Fibroblast of skin of right biceps (primary cell): ENCODE measurements at regions not wholly inside any gene's neighbourhood (a gene's known extent, or its start where the extent isn't known, plus 50 kb on each side); places are given as distances from the start of the nearest gene placed in this dataset.

Experiments used
- DNase-seq: peaks from one replicate; pipeline ENCODE4 v3.0.0-alpha.2; 2013

GRCh38 chr6:115717062-115717461 is 343.6 kb downstream of the FRK start:
- no peak for DNase-seq

GRCh38 chr6:115712291-115712961 is 348.3 kb downstream of the FRK start:
- no peak for DNase-seq

GRCh38 chr6:115708850-115709249 is 351.8 kb downstream of the FRK start:
- no peak for DNase-seq

GRCh38 chr6:115706981-115707380 is 353.7 kb downstream of the FRK start:
- DNase-seq, result no peak

- no peak for DNase-seq
These were observed 354.4 kb downstream of the FRK start for GRCh38 chr6:115706324-115706723.

GRCh38 chr6:115704028-115704427 is 356.7 kb downstream of the FRK start:
- no peak for DNase-seq

GRCh38 chr6:115691433-115691832 is 369.3 kb downstream of the FRK start:
- DNase-seq, result no peak

- no peak for DNase-seq
These were observed 369.8 kb downstream of the FRK start for GRCh38 chr6:115690854-115691253.

- DNase-seq, result no peak
These were observed 378.5 kb downstream of the FRK start for GRCh38 chr6:115681978-115682775.

- DNase-seq, result no peak
These were observed 380.1 kb downstream of the FRK start for GRCh38 chr6:115680621-115681020.

- DNase-seq, result no peak
These were observed 383.5 kb downstream of the FRK start for GRCh38 chr6:115677198-115677597.

- no peak for DNase-seq
These were observed 385.2 kb downstream of the FRK start for GRCh38 chr6:115675443-115675842.

GRCh38 chr6:115668781-115669180 is 391.9 kb downstream of the FRK start:
- DNase-seq, result no peak

- no peak for DNase-seq
These were observed 392.5 kb downstream of the FRK start for GRCh38 chr6:115668211-115668610.

- DNase-seq, result no peak
These were observed 393.1 kb downstream of the FRK start for GRCh38 chr6:115667478-115668026.

GRCh38 chr6:115666997-115667396 is 393.7 kb downstream of the FRK start:
- no peak for DNase-seq

GRCh38 chr6:115665310-115665709 is 395.4 kb downstream of the FRK start:
- DNase-seq, result no peak

GRCh38 chr6:115663681-115664080 is 397.0 kb downstream of the FRK start:
- no peak for DNase-seq

GRCh38 chr6:115643762-115644161 is 416.9 kb downstream of the FRK start:
- DNase-seq, result peak; percentile 72

GRCh38 chr6:115634887-115635286 is 425.8 kb downstream of the FRK start:
- no peak for DNase-seq

- no peak for DNase-seq
These were observed 426.6 kb downstream of the FRK start for GRCh38 chr6:115634131-115634530.

- no peak for DNase-seq
These were observed 429.7 kb downstream of the FRK start for GRCh38 chr6:115631028-115631427.

GRCh38 chr6:115630424-115631024 is 430.2 kb downstream of the FRK start:
- no peak for DNase-seq

- no peak for DNase-seq
These were observed 431.3 kb downstream of the FRK start for GRCh38 chr6:115629415-115629814.
